A549 (cell line): ENCODE measurements at regions not wholly inside any gene's neighbourhood (a gene's known extent, or its start where the extent isn't known, plus 50 kb on each side); places are given as distances from the start of the nearest gene placed in this dataset.

Experiments used
- BHLHE40 ChIP-seq: IDR thresholded peaks from 2 replicates; pipeline ENCODE4 v1.6.1; 2012; ENCODE audit warnings: low read depth, low read length, inconsistent platforms
- CTCF ChIP-seq: fragments of >200 bp; sonication (Bioruptor Twin); formaldehyde crosslinking; IDR thresholded peaks from 3 replicates; pipeline ENCODE4 v1.5.1; 2016
- ESRRA ChIP-seq: fragments of 150-350 bp; IDR thresholded peaks from 2 replicates; pipeline ENCODE4 v1.6.1; 2014; ENCODE audit warnings: mild to moderate bottlenecking, low read length, borderline replicate concordance
- GATA3 ChIP-seq: IDR thresholded peaks from 2 replicates; pipeline ENCODE4 v1.6.1; 2012; ENCODE audit warnings: borderline replicate concordance
- JUN ChIP-seq, 2 experiments: fragments of >200 bp; sonication (Bioruptor Twin); formaldehyde crosslinking; IDR thresholded peaks; 2 replicates in 1 of 2; 3 replicates in 1 of 2; pipeline ENCODE4 v1.6.1; 2016 to 2017
- MAFK ChIP-seq: fragments of 450-650 bp; IDR thresholded peaks from 2 replicates; pipeline ENCODE4 v1.6.1; 2014; ENCODE audit not compliant: partially characterized antibody
- MAX ChIP-seq: IDR thresholded peaks from 2 replicates; pipeline ENCODE4 v1.6.1; 2012
- MYC ChIP-seq: IDR thresholded peaks from 2 replicates; pipeline ENCODE4 v1.6.1; 2012; ENCODE audit warnings: mild to moderate bottlenecking, inconsistent platforms, low read length, improper control_type of control experiment, borderline replicate concordance
- NFE2L2 ChIP-seq: fragments of 150-350 bp; conservative IDR thresholded peaks from 2 replicates; pipeline ENCODE4 v1.6.1; 2014; ENCODE audit warnings: low read length
- NPAS2 ChIP-seq: fragments of 250-450 bp; sonication (Bioruptor Pico); IDR thresholded peaks from 2 replicates; pipeline ENCODE4 v1.8.0; 2022; ENCODE audit warnings: mild to moderate bottlenecking, moderate library complexity, borderline replicate concordance
- POLR2A ChIP-seq: IDR thresholded peaks from 2 replicates; pipeline ENCODE4 v1.6.1; 2012; ENCODE audit warnings: mild to moderate bottlenecking, low read length
- ZSCAN20 ChIP-seq: fragments of 250-450 bp; sonication (Bioruptor Pico); IDR thresholded peaks from 2 replicates; pipeline ENCODE4 v1.8.0; 2022; ENCODE audit warnings: mild to moderate bottlenecking, moderate library complexity

GRCh38 chr12:5188472-5188871 is 144.8 kb downstream of the KCNA5 start:
- TF ChIP-seq NPAS2 (CRISPR knock-in tag) (no peak), JUN (IDR thresholded peaks at IDR 0.05) (no peak), ZSCAN20 (CRISPR knock-in tag) (no peak), CTCF (no peak), POLR2A (no peak), BHLHE40 (no peak), MAFK (no peak), MYC (no peak), ESRRA (no peak), NFE2L2 (no peak), MAX (no peak), GATA3 (no peak)
